ENCODE measurements at regions not wholly inside any gene's neighbourhood (a gene's known extent, or its start where the extent isn't known, plus 50 kb on each side); places are given as distances from the start of the nearest gene placed in this dataset.

DNA sequence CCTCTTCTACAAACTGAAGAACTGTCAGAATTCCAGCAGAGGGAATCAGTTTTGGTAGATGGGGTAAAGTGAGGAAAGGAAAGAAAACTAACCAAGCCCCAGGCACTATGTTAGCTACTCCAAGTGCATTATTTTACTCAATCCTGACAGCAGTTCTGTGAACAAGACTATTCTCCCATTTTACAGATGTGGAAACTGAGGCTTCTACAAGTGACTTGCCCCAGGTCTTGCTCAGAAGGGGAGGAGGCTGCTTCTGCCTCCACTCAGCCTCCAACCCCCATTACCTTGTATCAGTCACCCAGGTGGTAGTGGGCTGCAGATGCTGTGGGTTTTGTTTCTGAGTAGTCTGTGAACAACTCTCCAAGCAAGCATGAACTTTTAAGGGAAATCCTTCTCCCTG is 315.2 kb upstream of the MAF start:
- DNase-seq, result no peak

DNA sequence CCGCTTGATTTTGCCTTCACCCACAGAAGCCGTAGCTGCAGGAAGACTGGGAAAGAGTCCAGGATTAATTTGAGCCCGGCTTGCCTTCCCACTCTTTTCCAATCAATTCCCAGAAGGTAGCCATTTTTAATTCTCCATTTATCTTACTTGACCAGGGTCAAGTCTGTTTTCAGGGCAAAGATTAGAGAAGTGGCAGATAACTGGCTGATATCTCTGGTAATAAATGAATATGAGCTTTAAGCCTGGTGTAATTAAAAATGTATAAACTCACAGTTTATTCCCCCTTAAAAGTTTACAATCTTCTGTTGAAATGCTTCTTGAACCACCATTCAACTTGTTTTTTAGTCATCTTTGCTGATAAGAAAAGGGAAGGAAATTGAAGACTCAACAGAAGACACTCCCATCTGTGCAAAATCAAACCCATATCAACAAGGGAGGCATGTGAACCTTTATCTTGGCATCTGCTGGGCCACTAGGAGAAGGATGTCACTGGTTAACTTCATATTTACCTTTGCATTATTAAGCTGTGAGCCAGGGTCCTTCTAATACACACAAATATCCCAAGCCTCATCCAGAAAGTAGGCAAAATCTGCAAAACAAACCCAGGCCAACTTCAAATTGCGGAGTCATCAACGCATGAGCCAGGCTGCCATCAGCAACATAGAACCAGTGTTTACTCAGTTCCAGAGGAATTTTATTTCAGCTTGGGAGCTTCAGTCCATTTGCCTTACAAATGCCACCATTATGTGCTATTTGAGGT is 314.6 kb upstream of the MAF start:
- no peak for DNase-seq

DNA sequence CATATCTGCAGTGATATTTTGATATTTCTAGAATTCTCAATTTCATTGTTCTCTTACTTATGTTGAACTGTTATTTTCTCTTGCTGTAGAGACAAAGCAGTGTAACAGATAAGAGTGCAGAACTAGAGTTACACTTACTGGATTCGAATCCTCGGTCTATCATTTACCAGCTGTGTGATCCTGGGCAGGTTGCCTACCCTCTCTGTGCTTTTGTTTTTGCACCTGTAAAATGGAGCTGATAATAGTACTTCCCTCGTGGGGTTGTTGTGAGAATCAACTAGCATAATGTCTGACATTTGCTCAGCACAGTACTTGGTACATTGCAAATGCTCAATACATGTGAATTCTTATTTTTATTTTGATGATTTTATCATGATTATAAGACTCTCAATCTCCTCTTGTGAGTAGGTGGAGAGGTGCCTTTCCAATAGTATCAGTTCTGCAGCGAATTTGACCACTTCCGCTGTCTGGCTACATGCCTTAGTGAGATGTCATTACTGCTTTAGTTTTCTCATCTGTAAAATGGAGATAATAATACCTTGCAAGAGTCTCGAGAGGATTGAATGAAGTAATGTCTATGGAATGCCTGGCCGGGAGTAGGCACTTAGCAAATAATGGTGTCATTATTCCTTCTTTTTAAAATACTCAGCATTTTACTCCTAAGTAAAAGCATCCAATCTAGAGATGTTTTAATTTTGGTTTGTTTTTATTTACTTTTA is 312.2 kb upstream of the MAF start:
- DNase-seq, result no peak

DNA sequence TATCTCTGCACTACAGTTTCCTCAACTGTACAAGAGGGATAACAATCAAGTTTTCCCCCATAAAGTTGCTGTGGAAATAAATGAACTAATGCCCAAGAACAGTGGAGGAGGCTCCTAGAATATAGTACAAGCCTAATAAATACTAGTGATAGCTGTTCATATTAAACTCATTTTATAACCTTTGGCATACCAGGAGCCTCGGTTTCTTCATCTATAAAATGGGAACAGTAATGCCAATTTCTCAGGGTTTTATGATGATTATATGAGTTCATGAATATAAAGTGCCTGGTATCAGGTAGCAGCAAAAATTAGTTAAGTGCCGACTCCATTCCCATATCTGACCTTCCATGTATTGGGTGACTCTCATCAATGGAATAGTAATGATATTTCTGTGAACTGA is 311.1 kb upstream of the MAF start:
- DNase-seq, result no peak

DNA sequence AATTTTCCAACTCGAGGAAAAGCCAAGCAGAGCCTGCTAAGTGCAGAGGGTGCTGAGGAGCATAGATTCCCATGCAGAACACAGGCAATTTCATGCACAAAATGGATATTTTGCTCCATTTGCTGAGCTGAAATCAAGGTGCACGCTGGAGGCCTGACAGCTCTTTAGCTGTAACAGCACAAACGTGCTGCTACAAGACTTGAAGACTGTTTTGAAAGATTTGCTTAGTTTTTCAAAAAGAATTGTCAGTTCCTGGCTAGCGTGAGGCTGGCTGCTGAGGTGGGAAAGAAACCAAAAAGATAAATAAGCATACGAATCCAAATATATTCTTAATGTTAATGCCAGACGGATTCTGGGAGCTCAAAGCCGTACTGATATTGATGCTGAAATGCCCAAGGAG is 309.0 kb upstream of the MAF start:
- no peak for DNase-seq

DNA sequence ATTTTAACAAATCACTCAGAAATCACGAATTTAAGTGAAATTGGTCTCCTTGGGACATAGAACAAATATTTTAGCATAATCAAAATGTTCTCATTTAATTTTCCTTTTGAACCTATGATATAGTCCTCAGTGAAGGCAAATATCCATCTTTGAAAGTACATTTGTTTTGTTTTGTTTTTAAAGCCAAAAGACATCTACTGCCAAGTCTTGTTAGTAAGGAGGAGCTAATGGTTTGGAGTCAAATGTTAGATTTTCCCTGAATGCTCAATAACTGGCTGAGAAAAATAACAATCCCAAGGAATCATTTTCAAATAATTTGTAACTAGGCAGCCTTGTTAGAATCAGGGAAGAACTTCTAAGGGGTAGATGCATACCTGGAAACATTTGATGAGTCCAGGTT is 302.9 kb upstream of the MAF start:
- DNase-seq, result no peak

DNA sequence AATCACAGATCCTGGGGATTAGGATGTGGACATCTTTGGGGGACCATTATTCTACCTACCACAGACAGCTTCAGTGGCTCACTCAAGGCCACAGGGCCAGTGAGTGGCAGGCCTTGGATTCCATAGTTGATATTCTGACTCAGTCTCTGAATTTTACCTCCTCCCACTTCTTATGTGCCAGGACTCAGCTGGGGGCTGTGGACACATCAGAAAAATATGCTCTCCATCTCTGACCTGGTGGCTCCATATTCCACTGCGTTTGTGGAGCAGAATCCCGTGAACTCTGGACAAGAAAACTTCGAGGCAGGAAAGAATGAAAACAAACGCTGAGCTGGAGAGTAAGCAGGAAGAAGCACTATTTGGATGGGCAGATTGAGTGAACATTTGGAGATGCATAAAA is 301.8 kb upstream of the MAF start:
- no peak for DNase-seq

DNA sequence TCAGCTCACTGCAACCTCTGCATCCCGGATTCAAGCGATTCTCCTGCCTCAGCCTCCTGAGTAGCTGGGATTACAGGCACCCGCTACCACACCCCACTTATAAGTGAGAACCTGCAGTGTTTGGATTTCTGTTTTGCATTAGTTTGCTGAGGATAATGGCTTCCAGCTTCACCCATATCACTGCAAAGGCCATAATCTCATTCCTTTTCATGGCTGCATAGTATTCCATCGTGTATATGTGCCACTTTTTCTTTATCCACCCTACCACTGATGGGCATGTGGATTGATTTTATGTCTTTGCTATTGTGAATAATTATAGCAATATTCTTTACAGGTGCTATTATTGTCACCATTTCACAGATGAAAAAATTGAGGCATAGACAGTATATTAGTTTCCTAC is 301.0 kb upstream of the MAF start:
- no peak for DNase-seq

DNA sequence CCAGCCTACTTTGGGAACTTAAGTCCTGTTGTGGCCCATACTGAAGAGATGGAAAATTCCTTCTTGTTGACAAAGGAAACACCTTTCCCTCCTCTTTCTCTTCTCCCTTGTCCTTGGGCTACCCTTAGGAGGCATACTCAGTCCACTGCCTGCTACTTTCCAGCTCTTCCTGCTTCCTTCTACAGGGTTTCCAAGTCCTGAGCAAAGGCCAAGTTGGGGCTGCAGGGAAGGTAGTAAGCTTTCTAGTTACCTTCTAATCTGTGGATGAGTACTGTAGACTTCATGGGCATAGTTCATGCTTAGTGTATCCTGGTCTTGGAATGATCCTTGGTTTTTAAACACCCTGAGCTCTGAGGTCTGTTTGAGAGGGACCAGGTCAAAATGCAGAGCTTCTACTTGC is 299.2 kb upstream of the MAF start:
- no peak for DNase-seq

DNA sequence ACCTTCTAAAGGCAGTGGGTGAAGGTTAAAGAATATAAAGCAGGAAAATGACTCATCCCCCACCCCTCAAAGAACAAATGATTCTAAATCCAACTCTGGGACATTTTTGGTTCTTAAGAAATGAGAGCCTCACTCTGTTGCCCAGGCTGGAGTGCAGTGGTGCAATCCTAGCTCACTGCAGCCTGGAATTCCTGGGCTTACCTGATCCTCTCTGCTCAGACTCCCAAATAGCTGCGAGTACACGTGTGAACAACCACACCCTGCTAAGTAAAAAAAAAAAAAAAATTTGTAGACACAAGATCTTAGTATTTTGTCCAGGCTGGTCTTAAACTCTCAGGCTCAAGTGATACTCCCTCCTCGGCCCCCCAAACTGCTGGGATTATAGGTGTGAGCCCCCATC is 298.8 kb upstream of the MAF start:
- DNase-seq, result no peak

DNA sequence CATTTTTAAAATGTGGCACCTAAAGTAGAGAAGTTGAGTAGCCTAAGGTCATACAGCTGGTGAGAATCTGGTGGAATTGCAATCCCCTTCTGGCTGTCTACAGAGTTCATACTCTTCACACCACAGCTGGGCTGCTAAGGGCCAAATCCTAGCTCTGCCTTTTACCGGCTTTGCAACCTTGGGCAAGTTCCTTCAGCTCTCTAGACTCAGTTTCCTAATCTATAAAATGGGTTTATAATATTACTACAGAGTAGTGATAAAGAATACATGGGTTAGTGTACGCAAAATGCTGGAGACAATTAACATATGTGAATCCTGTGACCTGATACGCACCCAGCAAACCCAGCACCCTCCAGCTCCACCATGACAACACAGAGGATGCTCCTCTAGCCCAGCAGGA is 298.2 kb upstream of the MAF start:
- no peak for DNase-seq

DNA sequence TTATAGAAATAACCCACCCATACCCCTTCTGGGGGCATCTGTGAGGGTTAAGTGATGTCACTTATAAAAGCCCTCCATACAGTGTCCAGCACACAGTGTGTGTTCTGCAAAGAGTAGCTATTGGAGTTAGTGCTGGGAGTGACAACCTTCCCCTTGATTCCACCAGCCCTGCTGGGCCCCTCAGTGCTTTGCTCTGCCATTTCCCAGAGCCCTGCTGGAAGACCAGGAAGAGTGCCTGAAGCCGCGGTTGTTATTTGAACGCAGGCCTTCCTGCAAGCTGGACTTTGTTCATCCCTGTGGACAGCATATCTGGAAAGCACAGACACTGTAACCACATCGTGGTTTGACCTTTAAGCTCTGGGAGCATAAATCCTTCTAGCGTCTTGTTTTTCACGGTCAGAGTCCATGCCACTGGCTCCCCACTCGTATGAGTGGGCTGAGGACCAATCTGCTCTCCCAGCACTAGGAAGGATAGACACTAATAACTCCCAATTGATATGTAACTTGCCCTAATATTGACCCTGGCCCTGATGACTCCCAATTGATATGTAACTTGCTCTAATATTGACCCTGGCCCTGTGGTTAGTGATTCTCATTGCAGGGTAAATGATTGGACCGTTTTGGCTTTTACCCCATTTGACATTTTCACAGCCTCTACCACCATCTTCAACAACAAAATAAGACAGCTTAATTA is 297.1 kb upstream of the MAF start:
- no peak for DNase-seq

DNA sequence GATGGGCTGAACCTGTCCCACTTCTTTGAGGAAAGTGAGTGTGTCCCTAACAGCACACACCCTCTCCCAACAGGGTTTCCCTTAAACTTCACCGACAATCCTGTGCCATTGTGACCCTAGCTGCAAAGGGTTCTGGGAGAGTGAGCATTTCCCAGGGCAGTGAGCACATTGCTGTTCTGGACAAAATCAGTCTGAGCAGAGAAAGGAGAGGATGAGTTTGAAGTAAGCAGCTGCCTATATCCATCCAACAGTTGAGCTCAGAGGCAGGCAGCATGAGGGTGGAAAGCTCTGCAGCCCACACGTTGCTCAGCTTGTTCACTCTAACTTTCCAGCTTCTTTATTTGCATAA is 296.5 kb upstream of the MAF start:
- DNase-seq, result no peak

DNA sequence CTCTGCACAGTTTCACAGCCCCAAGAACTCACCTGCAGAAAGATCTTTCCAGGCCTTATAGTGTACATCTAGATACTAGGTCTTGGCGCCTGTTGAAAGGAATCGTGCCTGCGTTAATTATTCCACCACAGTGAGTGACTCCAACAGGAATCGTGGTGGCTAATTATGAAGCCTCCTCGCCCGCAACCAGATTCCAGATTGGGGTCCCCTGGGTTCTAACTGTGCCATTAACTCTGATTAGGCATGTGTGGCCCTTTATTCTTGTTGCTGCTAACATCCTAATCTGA is 295.3 kb upstream of the MAF start:
- DNase-seq, result no peak

DNA sequence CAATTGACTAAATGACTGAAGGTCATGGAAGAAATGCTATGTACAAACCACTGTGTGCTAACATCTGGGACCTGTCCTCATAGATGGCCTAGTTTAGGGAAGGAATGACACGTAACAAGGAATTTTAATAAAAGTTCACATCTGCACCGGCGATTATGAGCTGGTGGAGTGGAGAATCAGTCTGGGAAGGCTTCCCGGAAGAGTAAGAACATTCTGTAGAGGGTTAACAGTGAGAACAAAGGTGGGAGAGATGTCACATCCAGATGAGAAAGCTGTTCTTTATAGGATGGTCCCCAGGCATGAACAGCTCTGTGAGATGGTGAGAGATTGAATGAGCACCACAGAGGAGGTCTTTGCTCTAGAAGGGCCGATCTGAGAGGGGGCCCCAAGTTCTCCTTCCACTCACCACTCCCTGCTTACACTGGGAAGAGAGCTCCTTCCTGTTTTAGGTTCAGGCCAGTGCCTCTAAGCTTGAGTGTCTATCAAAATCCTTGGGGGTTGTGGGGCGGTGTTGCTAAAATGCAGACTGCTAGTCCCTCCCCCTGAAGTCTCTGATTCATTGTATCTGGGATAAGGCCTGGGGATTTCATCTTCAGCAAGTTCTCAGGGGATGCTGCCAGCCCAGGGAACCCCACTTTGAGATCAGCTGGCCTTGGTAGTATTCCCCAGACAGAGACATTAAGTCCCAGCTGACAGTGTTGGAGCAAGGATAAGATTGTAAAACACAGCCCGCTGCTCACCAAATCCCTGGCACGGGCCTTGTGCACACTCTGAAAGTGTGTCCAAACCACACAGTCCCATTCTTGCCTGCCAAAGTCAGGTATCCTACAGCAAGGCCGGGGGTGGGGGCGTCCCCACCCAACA is 294.7 kb upstream of the MAF start:
- no peak for DNase-seq

DNA sequence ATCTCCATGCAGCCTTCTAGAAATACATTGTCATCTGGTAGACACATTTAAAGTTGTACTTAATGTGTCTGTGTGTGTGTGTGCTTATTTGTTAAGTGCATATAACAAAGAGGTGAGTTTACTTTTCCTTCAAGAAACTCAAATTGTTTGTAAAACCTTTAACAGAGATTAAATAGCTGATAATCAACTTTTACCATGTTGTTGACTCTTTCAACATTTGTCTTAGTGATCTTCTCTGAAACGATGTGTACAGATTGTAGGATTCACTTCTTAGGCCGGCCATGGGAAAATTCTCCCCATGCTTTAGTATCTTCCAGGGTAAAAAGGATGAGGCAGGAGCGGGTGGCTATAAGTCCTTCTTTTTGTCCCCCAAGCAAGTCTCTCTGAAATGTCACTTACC is 292.9 kb upstream of the MAF start:
- DNase-seq, result no peak

DNA sequence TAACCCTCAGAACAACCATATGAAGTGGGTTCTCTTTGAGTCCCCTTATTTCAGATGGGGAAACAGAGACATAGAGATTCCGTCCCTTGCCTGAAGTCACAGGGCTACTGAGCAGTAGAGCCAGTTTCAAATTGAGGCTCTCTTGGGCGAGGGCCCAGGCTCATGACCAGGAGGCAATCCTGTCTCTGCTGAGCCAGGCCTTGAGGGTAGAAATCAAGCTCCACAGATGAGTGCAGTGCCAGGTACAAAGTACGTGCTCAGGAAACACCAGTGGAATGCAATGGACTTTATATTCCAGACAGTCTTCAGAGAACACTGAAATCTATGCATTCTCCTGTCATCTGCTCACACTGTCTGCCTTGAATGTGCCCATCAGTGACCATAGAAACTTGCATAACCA is 291.7 kb upstream of the MAF start:
- DNase-seq, result no peak

DNA sequence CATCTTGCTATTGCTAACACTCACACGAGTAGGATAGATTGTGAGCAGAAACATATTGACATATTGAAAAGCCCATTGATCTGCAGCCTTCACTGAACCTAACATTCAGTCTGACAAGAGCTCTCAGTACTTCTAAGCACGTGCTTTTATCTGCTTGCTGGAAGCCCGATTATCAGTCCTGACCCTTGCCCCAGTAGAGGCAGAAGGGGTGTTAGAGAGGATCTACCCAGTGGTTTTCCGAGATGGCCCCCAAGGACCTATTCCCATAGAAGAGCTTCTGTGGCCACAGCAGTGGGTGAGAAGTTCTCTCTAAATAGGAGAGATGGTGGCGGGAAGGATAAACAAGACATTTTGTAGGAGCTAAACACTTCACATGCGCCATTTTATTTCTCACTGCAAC is 290.9 kb upstream of the MAF start:
- no peak for DNase-seq

DNA sequence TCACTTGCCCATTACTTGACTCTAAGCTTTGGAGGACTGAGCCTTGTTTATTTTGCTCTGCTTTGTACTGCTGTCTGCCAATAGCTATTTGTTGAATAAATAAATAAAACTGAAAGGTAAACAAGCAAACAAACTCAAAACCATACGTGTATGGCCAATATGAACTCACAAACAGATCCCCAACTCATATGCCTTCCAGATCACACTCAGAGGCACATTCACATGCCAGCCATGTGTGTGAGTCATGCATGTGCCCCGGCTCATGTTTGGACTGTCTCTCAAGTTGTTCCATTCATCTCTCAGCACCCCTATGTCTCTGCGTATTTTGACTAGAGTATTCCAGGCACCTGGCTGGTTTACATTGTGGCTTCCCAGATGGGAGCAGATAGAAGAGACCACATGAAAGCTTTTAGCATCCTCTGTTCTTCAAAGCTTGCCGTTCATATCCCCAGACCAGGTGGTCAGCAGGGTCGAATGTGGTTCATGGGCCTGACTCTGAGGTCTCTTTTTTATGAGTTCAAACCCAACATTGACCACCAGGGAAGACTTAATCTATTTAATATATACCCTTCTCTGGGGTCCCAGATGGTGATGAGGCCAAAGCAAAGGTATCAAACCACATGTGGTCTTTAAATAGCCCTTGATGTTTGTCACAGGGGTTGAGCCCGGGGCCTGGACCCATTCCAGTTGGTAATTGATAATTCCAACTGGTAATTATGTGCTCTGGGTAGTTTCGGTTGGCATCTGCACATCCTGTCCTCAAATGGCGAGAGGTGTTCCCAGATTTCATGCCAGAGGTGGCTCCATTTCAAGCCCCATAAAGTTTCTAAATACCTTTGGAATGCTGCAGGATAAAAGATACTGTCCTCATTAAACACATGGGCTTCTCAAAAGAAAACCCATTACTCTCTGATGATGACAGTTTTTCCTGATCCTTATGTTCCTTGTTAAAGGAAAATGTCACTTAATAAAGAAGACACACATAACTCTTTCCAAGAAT is 287.3 kb upstream of the MAF start:
- no peak for DNase-seq

DNA sequence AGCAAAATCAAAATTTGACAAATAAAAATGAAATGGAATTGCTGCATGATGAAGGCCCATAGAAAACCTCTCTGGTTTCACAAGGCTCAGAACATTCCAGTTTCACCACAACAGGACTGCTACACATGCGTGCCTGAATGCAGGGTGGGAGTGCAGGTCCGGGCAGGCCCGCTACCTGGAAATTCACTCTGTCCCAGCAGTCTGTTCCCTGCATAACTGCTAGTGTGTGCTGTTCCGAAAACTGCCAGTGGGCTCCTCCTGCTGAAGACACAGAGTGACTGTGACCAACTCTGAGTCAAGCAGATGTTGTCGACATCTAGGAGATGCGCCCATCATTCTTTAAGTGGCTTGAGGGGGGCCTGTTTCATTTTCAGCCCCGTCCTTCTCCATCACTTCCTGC is 284.8 kb upstream of the MAF start:
- no peak for DNase-seq

DNA sequence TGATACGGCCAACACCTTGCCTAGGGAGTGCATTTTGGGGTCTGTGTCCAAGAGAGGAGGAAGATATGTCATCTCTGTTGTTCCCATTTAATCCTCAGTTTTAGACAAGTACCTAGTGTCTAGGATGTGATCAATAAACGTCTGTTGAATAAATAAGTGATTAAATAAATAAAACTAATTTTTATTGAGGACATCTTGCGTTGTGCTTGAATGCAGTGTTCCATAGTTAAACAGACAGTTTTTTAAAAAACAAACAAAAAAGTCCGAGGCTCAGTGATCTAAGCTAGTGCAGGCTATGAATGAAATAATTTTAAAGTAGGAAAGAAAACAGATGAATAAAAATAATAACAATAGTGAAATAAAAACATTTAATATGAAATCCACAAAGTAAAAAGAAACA is 283.0 kb upstream of the MAF start:
- no peak for DNase-seq

DNA sequence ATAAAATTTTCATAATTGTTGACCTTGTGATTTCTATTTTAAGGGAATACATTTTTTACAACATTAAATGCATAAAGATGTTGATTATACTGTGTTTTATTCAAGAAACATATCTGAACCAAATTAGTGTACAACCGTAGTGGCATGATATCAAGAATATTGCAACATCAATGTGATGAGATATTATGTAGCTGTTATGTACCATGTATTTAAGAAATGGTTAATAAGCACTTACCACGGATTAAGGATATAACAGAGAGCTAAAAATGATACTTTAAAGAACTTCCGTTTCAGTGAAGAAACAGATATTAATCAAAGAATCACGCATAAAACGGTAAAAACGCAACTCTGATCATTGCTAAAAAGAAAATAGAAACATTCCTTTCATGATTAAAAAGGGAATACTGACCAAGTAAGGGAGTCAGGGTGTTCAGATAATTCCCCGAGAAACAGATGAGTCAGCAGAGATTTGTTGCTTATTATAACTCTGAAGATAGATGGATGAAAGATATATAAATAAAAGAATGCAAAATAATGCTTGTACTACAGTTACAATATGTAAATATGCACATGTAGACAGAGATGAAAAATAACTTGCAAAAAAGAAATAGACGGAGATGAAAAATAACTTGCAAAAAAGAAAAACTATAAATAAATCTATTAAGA is 281.9 kb upstream of the MAF start:
- DNase-seq, result no peak

Measured in KG1 (cell line).